HG02798 (cell line): ENCODE measurements at regions not wholly inside any gene's neighbourhood (a gene's known extent, or its start where the extent isn't known, plus 50 kb on each side); places are given as distances from the start of the nearest gene placed in this dataset.
"Not testable (repeated sequence)": the region's sequence is repeated elsewhere in the genome, so short reads cannot be mapped to it uniquely, and the experiment has no call there.

Experiments
- ATAC-seq: cut with Tn5 transposase; IDR thresholded peaks from one replicate; pipeline ENCODE4 v1.9.1; 2021; ENCODE audit warnings: mild to moderate bottlenecking; ENCODE audit not compliant: unreplicated experiment, poor library complexity

DNA sequence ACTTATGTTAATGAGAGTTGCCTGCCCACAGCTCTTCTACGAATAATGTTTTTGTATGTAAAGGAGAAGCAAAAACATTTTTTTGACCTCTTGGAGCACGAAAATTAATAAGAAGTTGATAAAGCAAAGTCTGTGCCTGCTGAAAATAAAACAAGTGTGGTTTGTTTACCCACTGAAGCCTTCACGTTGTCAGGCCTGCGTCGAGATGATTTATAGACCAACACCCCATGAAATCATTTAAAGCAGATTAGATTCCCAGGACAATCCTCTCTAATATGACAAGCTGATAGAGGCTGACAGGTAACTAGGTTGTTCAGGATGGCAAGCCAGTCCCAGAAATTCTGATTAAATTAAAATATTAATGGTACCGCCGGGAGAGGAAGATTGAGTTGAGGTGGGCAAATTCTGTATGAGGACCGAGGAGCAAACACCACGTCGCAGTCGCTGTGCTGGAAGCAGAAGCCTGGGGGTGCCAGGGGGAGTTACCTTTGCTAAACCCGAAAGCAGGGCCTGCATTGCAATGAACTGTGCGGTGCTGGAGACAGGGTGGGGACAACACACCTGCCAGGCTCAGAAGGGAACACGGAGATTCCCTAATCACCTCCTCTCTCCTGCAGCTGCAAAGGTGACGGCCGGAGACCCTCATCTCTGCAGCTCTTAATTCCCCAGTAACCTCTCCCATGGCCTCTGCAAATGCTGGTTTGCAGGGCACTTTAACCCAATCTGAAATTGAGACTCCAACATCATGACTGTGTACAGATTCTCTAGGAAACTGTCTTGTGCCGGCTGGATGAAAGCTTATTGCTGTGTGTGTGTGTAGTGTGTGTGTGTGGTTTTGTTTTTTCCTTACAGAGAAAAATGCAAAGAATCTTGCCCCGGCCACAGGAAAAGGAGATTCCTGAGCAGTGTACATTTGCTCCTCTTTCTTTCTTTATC, 2805.9 kb downstream of the RPIA start:
- not testable (repeated sequence) for ATAC-seq

DNA sequence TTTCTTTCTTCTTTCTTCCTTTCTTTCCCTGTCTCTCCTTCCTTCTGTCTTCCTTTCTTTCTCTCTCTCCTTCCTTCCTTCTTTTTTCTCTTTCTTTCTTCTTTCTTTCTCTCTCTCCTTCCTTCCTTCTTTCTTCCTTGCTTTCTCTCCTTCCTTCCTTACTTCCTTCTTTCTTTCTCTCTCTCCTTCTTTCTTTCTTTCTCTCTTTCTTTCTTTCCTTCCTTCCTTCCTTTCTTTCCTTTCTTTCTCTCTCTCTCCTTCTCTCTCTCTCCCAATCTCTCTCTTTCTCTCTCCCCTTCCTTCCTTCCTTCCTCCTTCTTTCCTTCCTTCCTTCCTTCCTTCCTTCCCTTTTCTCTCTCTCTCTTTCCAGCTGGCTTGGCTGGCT, 2806.6 kb downstream of the RPIA start:
- not testable (repeated sequence) for ATAC-seq

DNA sequence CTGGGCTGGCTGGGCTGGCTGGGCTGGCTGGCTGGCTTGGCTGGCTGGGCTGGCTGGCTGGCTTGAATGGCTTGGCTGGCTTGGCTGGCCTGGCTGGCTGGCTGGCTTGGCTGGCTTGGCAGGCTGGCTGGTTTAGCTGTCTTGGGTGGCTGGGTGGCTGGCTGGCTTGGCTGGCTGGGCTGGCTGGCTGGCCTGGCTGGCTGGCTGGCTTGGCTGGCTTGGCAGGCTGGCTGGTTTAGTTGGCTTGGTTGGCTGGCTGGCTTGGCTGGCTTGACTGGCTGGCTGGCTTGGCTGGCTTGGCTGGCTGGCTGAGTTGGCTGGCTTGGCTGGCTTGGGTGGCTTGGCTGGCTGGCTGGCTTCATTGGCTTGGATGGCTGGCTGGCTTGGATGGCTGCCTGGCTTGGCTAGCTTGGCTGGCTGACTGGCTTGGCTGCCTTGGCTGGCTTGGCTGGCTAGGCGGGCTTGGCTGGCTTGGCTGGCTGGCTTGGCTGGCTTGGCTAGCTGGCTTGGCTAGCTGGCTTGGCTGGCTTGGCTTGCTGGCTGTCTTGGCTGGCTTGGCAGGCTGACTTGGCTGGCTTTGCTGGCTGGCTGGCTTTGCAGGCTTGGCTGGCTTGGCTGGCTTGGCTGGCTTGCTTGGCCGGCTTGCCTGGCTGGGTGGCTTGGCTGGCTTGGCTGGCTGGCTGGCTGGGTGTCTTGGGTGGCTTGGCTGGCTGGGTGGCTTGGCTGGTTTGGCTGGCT, 2807.2 kb downstream of the RPIA start:
- ATAC-seq: not testable (repeated sequence)

DNA sequence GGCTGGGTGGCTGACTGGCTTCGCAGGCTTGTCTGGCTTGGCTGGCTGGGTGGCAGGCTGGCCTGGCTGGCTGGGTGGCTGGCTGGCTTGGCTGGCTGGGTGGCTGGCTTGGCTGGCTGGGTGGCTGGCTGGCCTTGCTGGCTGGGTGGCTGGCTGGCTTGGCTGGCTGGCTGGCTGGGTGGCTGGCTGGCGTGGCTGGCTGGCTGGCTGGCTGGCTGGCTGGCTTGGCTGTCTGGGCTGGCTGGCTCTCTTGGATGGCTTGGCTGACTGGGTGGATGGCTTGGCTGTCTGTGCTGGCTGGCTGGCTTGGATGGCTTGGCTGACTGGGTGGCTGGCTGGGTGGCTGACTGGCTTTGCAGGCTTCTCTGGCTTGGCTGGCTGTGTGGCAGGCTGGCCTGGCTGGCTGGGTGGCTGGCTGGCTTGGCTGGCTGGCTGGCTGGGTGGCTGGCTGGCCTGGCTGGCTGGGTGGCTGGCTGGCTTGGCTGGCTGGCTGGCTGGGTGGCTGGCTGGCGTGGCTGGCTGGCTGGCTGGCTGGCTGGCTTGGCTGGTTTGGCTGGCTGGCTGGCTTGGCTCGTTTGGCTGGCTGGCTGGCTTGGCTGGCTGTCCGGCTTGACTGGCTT, 2808.1 kb downstream of the RPIA start:
- ATAC-seq: not testable (repeated sequence)

DNA sequence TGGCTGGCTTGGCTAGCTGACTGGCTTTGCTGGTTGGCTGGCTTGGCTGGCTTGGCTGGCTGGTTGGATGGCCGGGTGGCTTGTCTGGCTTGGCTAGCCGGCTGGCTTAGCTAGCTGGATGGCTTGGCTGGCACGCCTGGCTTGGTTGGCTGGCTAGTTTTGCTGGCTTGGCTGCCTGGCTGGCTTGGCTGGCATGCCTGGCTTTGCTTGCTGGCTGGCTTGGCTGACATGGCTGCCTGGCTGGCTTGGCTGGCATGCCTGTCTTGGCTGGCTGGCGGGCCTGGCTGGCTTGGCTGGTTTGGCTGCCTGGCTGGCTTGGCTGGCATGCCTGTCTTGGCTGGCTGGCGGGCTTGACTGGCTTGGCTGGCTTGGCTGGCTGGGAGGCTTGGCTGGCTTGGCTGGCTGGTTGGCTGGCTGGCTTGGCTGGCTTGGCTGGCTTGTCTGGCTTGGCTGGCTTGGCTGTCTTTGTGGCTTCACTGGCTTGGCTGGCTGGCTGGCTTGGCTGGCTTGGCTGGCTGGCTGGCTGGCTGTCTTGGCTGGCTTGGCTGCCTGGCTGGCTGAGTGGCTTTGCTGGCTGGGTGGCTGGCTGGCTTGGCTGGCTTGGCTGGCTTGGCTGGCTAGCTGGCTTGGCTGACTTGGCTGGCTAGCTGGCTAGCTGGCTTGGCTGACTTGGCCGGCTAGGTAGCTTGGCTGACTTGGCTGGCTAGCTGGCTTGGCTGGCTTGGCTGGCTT, 2808.9 kb downstream of the RPIA start:
- ATAC-seq: not testable (repeated sequence)

DNA sequence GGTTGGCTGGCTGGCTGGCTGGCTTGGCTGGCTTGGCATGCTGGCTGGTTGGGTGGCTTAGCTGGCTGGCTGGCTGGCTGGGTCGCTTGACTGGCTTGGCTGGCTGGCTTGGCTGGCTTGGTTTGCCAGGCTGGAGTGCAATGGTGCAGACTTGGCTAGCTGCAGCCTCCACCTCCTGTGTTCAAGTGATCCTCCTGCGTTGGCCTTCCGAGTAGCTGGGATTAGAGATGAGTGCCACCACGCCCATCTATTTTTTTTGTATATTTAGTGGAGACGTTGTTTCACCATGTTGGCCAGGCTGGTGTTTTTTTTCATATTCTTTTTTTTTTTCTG, 2809.5 kb downstream of the RPIA start:
- not testable (repeated sequence) for ATAC-seq

DNA sequence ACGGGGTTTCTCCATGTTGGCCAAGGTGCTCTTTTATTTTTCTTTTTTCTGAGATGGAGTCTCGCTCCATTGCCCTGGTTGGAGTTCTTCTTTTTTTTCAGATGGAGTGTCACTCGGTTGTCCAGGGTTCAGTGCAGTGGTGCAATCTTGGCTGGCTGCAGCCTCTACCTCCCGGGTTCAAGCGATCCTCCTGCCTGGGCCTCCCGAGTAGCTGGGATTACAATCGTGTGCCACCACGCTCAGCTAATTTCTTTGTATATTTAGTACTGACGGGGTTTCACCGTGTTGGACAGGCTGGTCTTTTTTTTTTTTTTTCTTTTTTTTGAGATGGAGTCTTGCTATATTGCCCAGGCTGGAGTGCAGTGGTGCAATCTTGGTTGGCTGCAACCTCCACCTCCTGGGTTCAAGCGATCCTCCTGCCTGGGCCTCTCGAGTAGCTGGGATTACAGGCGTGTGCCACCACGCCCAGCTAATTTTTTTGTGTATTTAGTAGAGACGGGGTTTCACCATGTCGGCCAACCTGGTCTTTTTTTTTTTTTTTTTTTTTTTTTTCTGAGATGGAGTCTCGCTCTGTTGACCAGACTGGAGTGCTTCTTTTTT, 2810.1 kb downstream of the RPIA start:
- not testable (repeated sequence) for ATAC-seq

DNA sequence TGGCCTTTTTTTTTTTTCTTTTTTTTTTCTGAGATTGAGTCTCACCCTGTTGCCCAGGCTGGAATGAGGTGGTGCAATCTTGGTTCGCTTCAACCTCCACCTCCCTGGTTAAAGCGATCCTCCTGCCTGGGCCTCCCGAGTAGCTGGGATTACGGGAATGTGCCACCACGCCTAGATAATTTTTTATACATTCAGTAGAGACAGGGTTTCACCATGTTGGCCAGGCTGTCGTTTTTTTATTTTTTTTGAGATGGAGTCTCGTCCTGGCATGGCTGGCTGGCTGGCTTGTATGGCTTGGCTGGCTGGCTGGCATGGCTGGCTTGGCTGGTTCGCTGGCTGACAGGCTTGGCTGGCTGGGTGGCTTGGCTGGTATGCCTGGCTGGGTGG, 2812.1 kb downstream of the RPIA start:
- not testable (repeated sequence) for ATAC-seq

DNA sequence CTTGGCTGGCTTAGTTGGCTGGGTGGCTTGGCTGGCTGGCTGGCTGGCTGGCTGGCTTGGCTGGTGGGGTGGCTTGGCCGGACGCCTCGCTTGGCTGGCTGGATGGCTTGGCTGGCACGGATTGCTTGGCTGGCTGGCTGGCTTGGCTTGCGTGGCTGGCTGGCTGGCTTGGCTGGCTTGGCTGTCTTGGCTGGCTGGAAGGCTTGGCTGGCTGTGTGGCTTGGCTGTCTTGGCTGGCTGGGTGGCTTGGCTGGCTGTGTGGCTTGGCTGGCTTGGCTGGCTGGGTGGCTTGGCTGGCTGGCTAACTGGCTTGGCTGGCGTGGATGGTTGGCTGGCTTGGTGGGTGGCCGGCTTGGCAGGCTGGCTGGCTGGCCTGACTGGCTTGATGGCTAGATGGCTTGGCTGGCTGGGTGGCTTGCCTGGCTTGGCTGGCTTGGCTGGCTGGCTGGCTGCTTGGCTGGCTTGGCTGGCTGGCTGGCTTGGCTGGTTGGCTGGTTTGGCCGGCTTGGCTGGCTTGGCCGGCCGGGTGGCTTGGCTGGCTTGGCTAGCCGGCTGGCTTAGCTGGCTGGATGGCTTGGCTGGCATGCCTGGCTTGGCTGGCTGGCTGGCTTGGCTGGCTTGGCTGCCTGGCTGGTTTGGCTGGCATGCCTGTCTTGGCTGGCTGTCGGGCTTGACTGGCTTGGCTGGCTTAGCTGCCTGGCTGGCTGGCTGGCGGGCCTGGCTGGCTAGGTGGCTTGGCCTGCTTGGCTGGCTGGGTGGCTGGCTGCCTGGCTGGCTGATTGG, 2812.7 kb downstream of the RPIA start:
- not testable (repeated sequence) for ATAC-seq

DNA sequence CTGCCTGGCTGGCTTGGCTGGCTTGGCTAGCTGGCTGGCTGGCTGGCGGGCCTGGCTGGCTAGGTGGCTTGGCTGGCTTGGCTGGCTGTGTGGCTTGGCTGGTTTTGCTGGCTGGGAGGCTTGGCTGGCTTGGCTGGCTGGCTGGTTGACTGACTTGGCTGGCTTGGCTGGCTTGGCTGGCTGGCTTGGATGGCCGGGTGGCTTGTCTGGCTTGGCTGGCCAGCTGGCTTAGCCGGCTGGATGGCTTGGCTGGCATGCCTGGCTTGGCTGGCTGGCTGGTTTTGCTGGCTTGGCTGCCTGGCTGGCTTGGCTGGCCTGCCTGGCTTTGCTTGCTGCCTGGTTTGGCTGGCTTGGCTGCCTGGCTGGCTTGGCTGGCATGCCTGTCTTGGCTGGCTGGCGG, 2817.3 kb downstream of the RPIA start:
- not testable (repeated sequence) for ATAC-seq

DNA sequence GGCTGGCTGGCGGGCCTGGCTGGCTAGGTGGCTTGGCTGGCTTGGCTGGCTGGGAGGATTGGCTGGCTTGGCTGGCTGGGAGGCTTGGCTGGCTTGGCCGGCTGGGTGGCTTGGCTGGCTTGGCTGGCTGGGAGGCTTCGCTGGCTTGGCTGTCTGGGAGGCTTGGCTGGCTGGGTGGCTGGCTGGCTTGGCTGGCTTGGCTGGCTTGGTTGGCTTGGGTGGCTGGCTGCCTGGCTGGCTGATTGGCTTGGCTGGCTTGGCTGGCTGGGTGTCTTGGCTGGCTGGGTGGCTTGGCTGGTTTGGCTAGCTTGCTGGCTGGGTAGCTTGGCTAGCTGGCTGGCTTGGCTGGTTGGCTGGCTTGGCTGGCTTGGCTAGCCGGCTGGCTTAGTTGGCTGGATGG, 2817.8 kb downstream of the RPIA start:
- not testable (repeated sequence) for ATAC-seq

DNA sequence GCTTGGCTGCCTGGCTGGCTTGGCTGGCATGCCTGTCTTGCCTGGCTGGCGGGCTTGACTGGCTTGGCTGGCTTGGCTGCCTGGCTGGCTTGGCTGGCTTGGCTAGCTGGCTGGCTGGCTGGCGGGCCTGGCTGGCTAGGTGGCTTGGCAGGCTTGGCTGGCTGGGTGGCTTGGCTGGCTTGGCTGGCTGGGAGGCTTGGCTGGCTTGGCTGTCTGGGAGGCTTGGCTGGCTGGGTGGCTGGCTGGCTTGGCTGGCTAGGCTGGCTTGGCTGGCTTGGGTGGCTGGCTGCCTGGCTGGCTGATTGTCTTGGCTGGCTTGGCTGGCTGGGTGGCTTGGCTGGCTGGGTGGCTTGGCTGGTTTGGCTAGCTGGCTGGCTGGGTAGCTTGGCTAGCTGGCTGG, 2819.7 kb downstream of the RPIA start:
- ATAC-seq: not testable (repeated sequence)

DNA sequence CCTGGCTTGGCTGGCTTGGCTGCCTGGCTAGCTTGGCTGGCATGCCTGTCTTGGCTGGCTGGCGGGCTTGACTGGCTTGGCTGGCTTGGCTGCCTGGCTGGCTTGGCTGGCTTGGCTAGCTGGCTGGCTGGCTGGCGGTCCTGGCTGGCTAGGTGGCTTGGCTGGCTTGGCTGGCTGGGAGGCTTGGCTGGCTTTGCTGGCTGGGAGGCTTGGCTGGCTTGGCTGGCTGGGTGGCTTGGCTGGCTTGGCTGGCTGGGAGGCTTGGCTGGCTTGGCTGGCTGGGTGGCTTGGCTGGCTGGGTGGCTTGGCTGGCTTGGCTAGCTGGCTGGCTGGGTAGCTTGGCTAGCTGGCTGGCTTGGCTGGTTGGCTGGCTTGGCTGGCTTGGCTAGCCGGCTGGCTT, 2824.5 kb downstream of the RPIA start:
- not testable (repeated sequence) for ATAC-seq

DNA sequence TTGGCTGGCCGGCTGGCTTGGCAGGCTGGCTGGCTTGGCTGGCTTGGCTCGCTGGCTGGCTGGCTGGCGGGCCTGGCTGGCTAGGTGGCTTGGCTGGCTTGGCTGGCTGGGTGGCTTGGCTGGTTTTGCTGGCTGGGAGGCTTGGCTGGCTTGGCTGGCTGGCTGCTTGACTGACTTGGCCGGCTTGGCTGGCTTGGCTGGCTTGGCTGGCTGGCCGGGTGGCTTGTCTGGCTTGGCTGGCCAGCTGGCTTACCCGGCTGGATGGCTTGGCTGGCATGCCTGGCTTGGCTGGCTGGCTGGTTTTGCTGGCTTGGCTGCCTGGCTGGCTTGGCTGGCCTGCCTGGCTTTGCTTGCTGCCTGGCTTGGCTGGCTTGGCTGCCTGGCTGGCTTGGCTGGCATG, 2825.2 kb downstream of the RPIA start:
- ATAC-seq: not testable (repeated sequence)

DNA sequence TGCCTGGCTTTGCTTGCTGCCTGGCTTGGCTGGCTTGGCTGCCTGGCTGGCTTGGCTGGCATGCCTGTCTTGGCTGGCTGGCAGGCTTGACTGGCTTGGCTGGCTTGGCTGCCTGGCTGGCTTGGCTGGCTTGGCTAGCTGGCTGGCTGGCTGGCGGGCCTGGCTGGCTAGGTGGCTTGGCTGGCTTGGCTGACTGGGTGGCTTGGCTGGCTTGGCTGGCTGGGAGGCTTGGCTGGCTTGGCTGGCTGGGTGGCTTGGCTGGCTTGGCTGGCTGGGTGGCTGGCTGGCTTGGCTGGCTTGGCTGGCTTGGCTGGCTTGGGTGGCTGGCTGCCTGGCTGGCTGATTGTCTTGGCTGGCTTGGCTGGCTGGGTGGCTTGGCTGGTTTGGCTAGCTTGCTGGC, 2826.4 kb downstream of the RPIA start:
- not testable (repeated sequence) for ATAC-seq

DNA sequence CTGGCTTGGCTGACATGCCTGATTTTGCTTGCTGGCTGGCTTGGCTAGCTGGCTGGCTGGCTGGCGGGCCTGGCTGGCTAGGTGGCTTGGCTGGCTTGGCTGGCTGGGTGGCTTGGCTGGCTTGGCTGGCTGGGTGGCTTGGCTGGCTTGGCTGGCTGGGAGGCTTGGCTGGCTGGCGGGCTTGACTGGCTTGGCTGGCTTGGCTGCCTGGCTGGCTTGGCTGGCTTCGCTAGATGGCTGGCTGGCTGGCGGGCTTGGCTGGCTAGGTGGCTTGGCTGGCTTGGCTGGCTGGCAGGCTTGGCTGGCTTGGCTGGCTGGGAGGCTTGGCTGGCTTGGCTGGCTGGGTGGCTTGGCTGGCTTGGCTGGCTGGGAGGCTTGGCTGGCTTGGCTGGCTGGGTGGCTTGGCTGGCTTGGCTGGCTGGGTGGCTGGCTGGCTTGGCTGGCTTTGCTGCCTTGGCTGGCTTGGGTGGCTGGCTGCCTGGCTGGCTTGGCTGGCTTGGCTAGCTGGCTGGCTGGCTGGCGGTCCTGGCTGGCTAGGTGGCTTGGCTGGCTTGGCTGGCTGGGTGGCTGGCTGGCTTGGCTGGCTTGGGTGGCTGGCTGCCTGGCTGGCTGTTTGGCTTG, 2827.0 kb downstream of the RPIA start:
- ATAC-seq: not testable (repeated sequence)

DNA sequence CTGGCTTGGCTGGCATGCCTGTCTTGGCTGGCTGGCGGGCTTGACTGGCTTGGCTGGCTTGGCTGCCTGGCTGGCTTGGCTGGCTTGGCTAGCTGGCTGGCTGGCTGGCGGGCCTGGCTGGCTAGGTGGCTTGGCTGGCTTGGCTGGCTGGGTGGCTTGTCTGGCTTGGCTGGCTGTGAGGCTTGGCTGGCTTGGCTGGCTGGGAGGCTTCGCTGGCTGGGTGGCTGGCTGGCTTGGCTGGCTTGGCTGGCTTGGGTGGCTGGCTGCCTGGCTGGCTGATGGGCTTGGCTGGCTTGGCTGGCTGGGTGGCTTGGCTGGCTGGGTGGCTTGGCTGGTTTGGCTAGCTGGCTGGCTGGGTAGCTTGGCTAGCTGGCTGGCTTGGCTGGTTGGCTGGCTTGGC, 2827.9 kb downstream of the RPIA start:
- ATAC-seq: not testable (repeated sequence)

DNA sequence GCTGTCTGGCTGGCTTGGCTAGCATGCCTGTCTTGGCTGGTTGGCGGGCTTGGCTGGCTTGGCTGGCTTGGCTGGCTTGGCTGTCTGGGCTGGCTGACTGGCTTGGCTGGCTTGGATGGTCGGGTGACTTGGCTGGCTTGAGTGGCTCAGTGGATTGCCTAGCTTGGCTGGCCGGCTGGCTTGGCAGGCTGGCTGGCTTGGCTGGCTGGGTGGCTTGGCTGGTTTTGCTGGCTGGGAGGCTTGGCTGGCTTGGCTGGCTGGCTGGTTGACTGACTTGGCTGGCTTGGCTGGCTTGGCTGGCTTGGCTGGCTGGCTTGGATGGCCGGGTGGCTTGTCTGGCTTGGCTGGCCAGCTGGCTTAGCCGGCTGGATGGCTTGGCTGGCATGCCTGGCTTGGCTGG, 2828.4 kb downstream of the RPIA start:
- not testable (repeated sequence) for ATAC-seq

DNA sequence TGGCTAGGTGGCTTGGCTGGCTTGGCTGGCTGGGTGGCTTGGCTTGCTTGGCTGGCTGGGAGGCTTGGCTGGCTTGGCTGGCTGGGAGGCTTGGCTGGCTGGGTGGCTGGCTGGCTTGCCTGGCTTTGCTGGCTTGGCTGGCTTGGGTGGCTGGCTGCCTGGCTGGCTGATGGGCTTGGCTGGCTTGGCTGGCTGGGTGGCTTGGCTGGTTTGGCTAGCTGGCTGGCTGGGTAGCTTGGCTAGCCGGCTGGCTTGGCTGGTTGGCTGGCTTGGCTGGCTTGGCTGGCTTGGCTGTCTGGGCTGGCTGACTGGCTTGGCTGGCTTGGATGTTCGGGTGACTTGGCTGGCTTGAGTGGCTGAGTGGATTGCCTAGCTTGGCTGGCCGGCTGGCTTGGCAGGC, 2829.1 kb downstream of the RPIA start:
- ATAC-seq: not testable (repeated sequence)
